BLaER1 (cell line): ENCODE measurements at regions not wholly inside any gene's neighbourhood (a gene's known extent, or its start where the extent isn't known, plus 50 kb on each side); places are given as distances from the start of the nearest gene placed in this dataset.

Experiments
- H3K27ac ChIP-seq: shearing (Covaris generic); formaldehyde crosslinking; 2 replicates; pipeline ENCODE4 v1.8.1; 2022
- H3K27me3 ChIP-seq: shearing (Covaris generic); formaldehyde crosslinking; 2 replicates; pipeline ENCODE4 v1.8.1; 2022
- H3K36me3 ChIP-seq: shearing (Covaris generic); formaldehyde crosslinking; 2 replicates; pipeline ENCODE4 v1.8.1; 2022
- H3K4me1 ChIP-seq: shearing (Covaris generic); formaldehyde crosslinking; 2 replicates; pipeline ENCODE4 v1.8.1; 2022
- H3K4me2 ChIP-seq: shearing (Covaris generic); formaldehyde crosslinking; 2 replicates; pipeline ENCODE4 v1.8.1; 2022
- H3K4me3 ChIP-seq: shearing (Covaris generic); formaldehyde crosslinking; 2 replicates; pipeline ENCODE4 v1.8.1; 2022
- H3K9ac ChIP-seq: shearing (Covaris generic); formaldehyde crosslinking; 2 replicates; pipeline ENCODE4 v1.8.1; 2022
- H3K9me3 ChIP-seq: shearing (Covaris generic); formaldehyde crosslinking; 2 replicates; pipeline ENCODE4 v1.8.1; 2022
- H4K20me1 ChIP-seq: shearing (Covaris generic); formaldehyde crosslinking; 2 replicates; pipeline ENCODE4 v1.8.1; 2022
- Cebpa-rat ChIP-seq: shearing (Covaris generic); IDR thresholded peaks from 2 replicates; pipeline ENCODE4 v1.8.1; 2022

GRCh38 chr6:9121549-9121948 is 686.2 kb upstream of the SLC35B3 start:
- no peaks in the 10 kb centered on the region for H3K4me1 ChIP-seq
- H3K36me3 ChIP-seq: no peaks in the 10 kb centered on the region
- H3K27ac ChIP-seq: no peak overlapping the region
- H3K4me2 ChIP-seq: no peak overlapping the region
- TF ChIP-seq Cebpa-rat: no peak
- no peaks in the 10 kb centered on the region for H3K27me3 ChIP-seq
- H3K9me3 ChIP-seq: no peaks in the 10 kb centered on the region
- no peak overlapping the region for H3K4me3 ChIP-seq
- H4K20me1 ChIP-seq: no peaks in the 10 kb centered on the region
- no peak overlapping the region for H3K9ac ChIP-seq

- H4K20me1 ChIP-seq: no peaks in the 10 kb centered on the region
- H3K9ac ChIP-seq: no peak overlapping the region
- H3K4me2 ChIP-seq: no peak overlapping the region
- no peaks in the 10 kb centered on the region for H3K27me3 ChIP-seq
- no peak overlapping the region for H3K27ac ChIP-seq
- no peak for TF ChIP-seq Cebpa-rat
- H3K4me1 ChIP-seq: no peaks in the 10 kb centered on the region
- no peaks in the 10 kb centered on the region for H3K36me3 ChIP-seq
- no peak overlapping the region for H3K4me3 ChIP-seq
- no peaks in the 10 kb centered on the region for H3K9me3 ChIP-seq
Observed at GRCh38 chr6:9116026-9116425, 680.7 kb upstream of the SLC35B3 start.

GRCh38 chr6:9112544-9112943 is 677.2 kb upstream of the SLC35B3 start:
- no peaks in the 10 kb centered on the region for H3K4me1 ChIP-seq
- no peaks in the 10 kb centered on the region for H3K36me3 ChIP-seq
- no peak overlapping the region for H3K4me3 ChIP-seq
- no peak overlapping the region for H3K9ac ChIP-seq
- H3K4me2 ChIP-seq: no peak overlapping the region
- no peak overlapping the region for H3K27ac ChIP-seq
- no peaks in the 10 kb centered on the region for H3K27me3 ChIP-seq
- H3K9me3 ChIP-seq: no peaks in the 10 kb centered on the region
- TF ChIP-seq Cebpa-rat: no peak
- H4K20me1 ChIP-seq: no peaks in the 10 kb centered on the region

GRCh38 chr6:9103876-9104521 is 668.7 kb upstream of the SLC35B3 start:
- Histone ChIP-seq H3K36me3 (no peaks in the 10 kb centered on the region), H3K9me3 (no peaks in the 10 kb centered on the region), H3K27ac (no peak overlapping the region), H3K4me2 (no peak overlapping the region), H4K20me1 (no peaks in the 10 kb centered on the region), H3K27me3 (no peaks in the 10 kb centered on the region), H3K4me1 (0 out of 2 replicates have a peak, but pooled peaks cover 6% of the 10 kb centered on the region), H3K9ac (no peak overlapping the region), H3K4me3 (no peak overlapping the region)
- TF ChIP-seq Cebpa-rat: no peak

- no peaks in the 10 kb centered on the region for H3K27me3 ChIP-seq
- no peak overlapping the region for H3K9ac ChIP-seq
- no peak overlapping the region for H3K4me3 ChIP-seq
- H3K4me2 ChIP-seq: no peak overlapping the region
- H3K27ac ChIP-seq: no peak overlapping the region
- H4K20me1 ChIP-seq: no peaks in the 10 kb centered on the region
- H3K36me3 ChIP-seq: no peaks in the 10 kb centered on the region
- 0 out of 2 replicates have a peak, but pooled peaks cover 6% of the 10 kb centered on the region for H3K4me1 ChIP-seq
- no peak for TF ChIP-seq Cebpa-rat
- no peaks in the 10 kb centered on the region for H3K9me3 ChIP-seq
Observed at GRCh38 chr6:9101920-9102319, 666.6 kb upstream of the SLC35B3 start.

- Histone ChIP-seq H3K9me3 (no peaks in the 10 kb centered on the region), H3K27me3 (no peaks in the 10 kb centered on the region), H3K4me3 (no peak overlapping the region), H4K20me1 (no peaks in the 10 kb centered on the region), H3K36me3 (no peaks in the 10 kb centered on the region), H3K4me1 (0 out of 2 replicates have a peak, but pooled peaks cover 6% of the 10 kb centered on the region), H3K4me2 (no peak overlapping the region), H3K27ac (no peak overlapping the region), H3K9ac (no peak overlapping the region)
- no peak for TF ChIP-seq Cebpa-rat
Observed at GRCh38 chr6:9100869-9101580, 665.7 kb upstream of the SLC35B3 start.

GRCh38 chr6:9095729-9096128 is 660.4 kb upstream of the SLC35B3 start:
- no peaks in the 10 kb centered on the region for H3K9me3 ChIP-seq
- H3K9ac ChIP-seq: no peak overlapping the region
- no peaks in the 10 kb centered on the region for H3K36me3 ChIP-seq
- H3K4me1 ChIP-seq: no peaks in the 10 kb centered on the region
- no peak for TF ChIP-seq Cebpa-rat
- H4K20me1 ChIP-seq: no peaks in the 10 kb centered on the region
- no peak overlapping the region for H3K4me3 ChIP-seq
- no peaks in the 10 kb centered on the region for H3K27me3 ChIP-seq
- H3K4me2 ChIP-seq: no peak overlapping the region
- H3K27ac ChIP-seq: no peak overlapping the region

GRCh38 chr6:9095137-9095536 is 659.8 kb upstream of the SLC35B3 start:
- H3K27me3 ChIP-seq: no peaks in the 10 kb centered on the region
- no peak overlapping the region for H3K4me3 ChIP-seq
- no peak for TF ChIP-seq Cebpa-rat
- no peak overlapping the region for H3K4me2 ChIP-seq
- no peaks in the 10 kb centered on the region for H4K20me1 ChIP-seq
- no peaks in the 10 kb centered on the region for H3K9me3 ChIP-seq
- H3K27ac ChIP-seq: no peak overlapping the region
- no peaks in the 10 kb centered on the region for H3K4me1 ChIP-seq
- no peak overlapping the region for H3K9ac ChIP-seq
- no peaks in the 10 kb centered on the region for H3K36me3 ChIP-seq

GRCh38 chr6:9089724-9090123 is 654.4 kb upstream of the SLC35B3 start:
- TF ChIP-seq Cebpa-rat: no peak
- Histone ChIP-seq H4K20me1 (no peaks in the 10 kb centered on the region), H3K9me3 (no peaks in the 10 kb centered on the region), H3K36me3 (no peaks in the 10 kb centered on the region), H3K4me3 (no peak overlapping the region), H3K4me2 (no peak overlapping the region), H3K9ac (no peak overlapping the region), H3K27ac (no peak overlapping the region), H3K4me1 (no peaks in the 10 kb centered on the region), H3K27me3 (no peaks in the 10 kb centered on the region)

- H3K27me3 ChIP-seq: no peaks in the 10 kb centered on the region
Observed at GRCh38 chr6:9087470-9087869, 652.1 kb upstream of the SLC35B3 start.

More at GRCh38 chr6:9087470-9087869, 652.1 kb upstream of the SLC35B3 start:
- H3K4me1 ChIP-seq: no peaks in the 10 kb centered on the region
- H4K20me1 ChIP-seq: no peaks in the 10 kb centered on the region
- no peaks in the 10 kb centered on the region for H3K36me3 ChIP-seq
- no peak for TF ChIP-seq Cebpa-rat
- no peak overlapping the region for H3K4me3 ChIP-seq
- H3K9me3 ChIP-seq: no peaks in the 10 kb centered on the region
- no peak overlapping the region for H3K4me2 ChIP-seq
- H3K27ac ChIP-seq: no peak overlapping the region
- no peak overlapping the region for H3K9ac ChIP-seq
